CD14-positive monocyte (primary cell): ENCODE measurements at regions not wholly inside any gene's neighbourhood (a gene's known extent, or its start where the extent isn't known, plus 50 kb on each side); places are given as distances from the start of the nearest gene placed in this dataset.

Experiments
- DNase-seq, 3 donors: peaks; one replicate each; pipeline ENCODE4 v3.0.0-alpha.2; 2011 to 2022
- H2AFZ ChIP-seq: 2 replicates; pipeline ENCODE4 v1.6.0; 2012; ENCODE audit warnings: mild to moderate bottlenecking, low read depth, low read length, inconsistent platforms; ENCODE audit not compliant: insufficient read depth, poor library complexity, severe bottlenecking
- H3K27ac ChIP-seq, 2 donors: 1 replicate in 1 of 2; 2 replicates in 1 of 2; pipeline ENCODE4 v1.5.1; 2012 to 2013; ENCODE audit warnings: low read length in 2 of 2, control low read depth in 1 of 2, inconsistent platforms in 1 of 2, low read depth in 1 of 2, mild to moderate bottlenecking in 1 of 2
- H3K27me3 ChIP-seq, 2 donors: one replicate each; pipeline versions ENCODE4 v1.6.0 to v1.6.1; 2011 to 2013; ENCODE audit warnings: low read length in 2 of 2; ENCODE audit not compliant: control insufficient read depth in 2 of 2, insufficient read depth in 2 of 2
- H3K36me3 ChIP-seq, 2 donors: replicated peaks in 1 of 2; 1 replicate in 1 of 2; 2 replicates in 1 of 2; pipeline versions ENCODE4 v1.5.1 to v1.6.1; 2012 to 2013; ENCODE audit warnings: low read length in 2 of 2, control low read depth in 1 of 2, inconsistent platforms in 1 of 2, mild to moderate bottlenecking in 1 of 2; ENCODE audit not compliant: insufficient read depth in 2 of 2, control insufficient read depth in 1 of 2
- H3K4me1 ChIP-seq, 2 donors: 1 replicate in 1 of 2; 2 replicates in 1 of 2; pipeline versions ENCODE4 v1.5.1 to v1.6.1; 2012 to 2013; ENCODE audit warnings: low read length in 2 of 2, control low read depth in 1 of 2, inconsistent platforms in 1 of 2, mild to moderate bottlenecking in 1 of 2, moderate library complexity in 1 of 2; ENCODE audit not compliant: insufficient read depth in 2 of 2, control insufficient read depth in 1 of 2
- H3K4me2 ChIP-seq: replicated peaks from 2 replicates; pipeline ENCODE3; 2012; ENCODE audit warnings: low read length, moderate library complexity, mild to moderate bottlenecking; ENCODE audit not compliant: poor library complexity, severe bottlenecking; ENCODE audit errors: extremely low read depth
- H3K4me3 ChIP-seq, 3 experiments: fragments of 200-600 bp in 1 of 3; sonication (generic) in 1 of 3; replicated peaks in 1 of 3; 1 replicate in 2 of 3; 2 replicates in 1 of 3; pipeline ENCODE4 v1.5.1; 2011 to 2013; ENCODE audit warnings: low read length in 3 of 3, mild to moderate bottlenecking in 3 of 3, control low read depth in 2 of 3, low read depth in 2 of 3, inconsistent platforms in 1 of 3, moderate library complexity in 1 of 3
- H3K79me2 ChIP-seq: 2 replicates; pipeline ENCODE4 v1.6.0; 2012; ENCODE audit warnings: mild to moderate bottlenecking, control low read depth, inconsistent platforms, low read length, moderate library complexity; ENCODE audit not compliant: insufficient read depth
- H3K9ac ChIP-seq: 2 replicates; pipeline ENCODE4 v1.6.0; 2017; ENCODE audit warnings: low read length, mild to moderate bottlenecking; ENCODE audit not compliant: insufficient read depth, poor library complexity, severe bottlenecking
- H3K9me3 ChIP-seq, 2 donors: replicated peaks in 1 of 2; 1 replicate in 1 of 2; 2 replicates in 1 of 2; pipeline versions ENCODE4 v1.5.1 to v1.6.1; 2012 to 2013; ENCODE audit warnings: low read length in 2 of 2, control low read depth in 1 of 2; ENCODE audit not compliant: control insufficient read depth in 1 of 2, insufficient read depth in 1 of 2
- H4K20me1 ChIP-seq: 2 replicates; pipeline ENCODE4 v1.6.0; 2012; ENCODE audit warnings: mild to moderate bottlenecking, low read length, control low read depth, moderate library complexity; ENCODE audit not compliant: insufficient read depth
- H3K27ac Mint-ChIP-seq, 7 donors: one replicate each; pipeline ENCODE4 v1.8.0; 2020; ENCODE audit warnings: mild to moderate bottlenecking in 7 of 7, mixed read lengths in 7 of 7, moderate library complexity in 6 of 7, inconsistent platforms in 2 of 7
- H3K27me3 Mint-ChIP-seq, 3 donors: one replicate each; pipeline ENCODE4 v1.8.0; 2021 to 2022; ENCODE audit warnings: low read depth in 3 of 3, mild to moderate bottlenecking in 3 of 3, mixed read lengths in 3 of 3, moderate library complexity in 3 of 3, inconsistent platforms in 1 of 3
- H3K36me3 Mint-ChIP-seq, 2 donors: one replicate each; pipeline ENCODE4 v1.8.0; 2020; ENCODE audit warnings: mixed read lengths in 2 of 2, inconsistent platforms in 1 of 2, mild to moderate bottlenecking in 1 of 2
- H3K4me1 Mint-ChIP-seq: one replicate; pipeline ENCODE4 v1.8.0; 2020; ENCODE audit warnings: mild to moderate bottlenecking, mixed read lengths
- H3K4me3 Mint-ChIP-seq, 2 donors: one replicate each; pipeline ENCODE4 v1.8.0; 2020; ENCODE audit warnings: mild to moderate bottlenecking in 2 of 2, mixed read lengths in 2 of 2, moderate library complexity in 1 of 2
- H3K9me3 Mint-ChIP-seq, 7 donors: one replicate each; pipeline ENCODE4 v1.8.0; 2020 to 2022; ENCODE audit warnings: mixed read lengths in 7 of 7, mild to moderate bottlenecking in 6 of 7, moderate library complexity in 6 of 7, inconsistent platforms in 2 of 7
- CTCF ChIP-seq: fragments of 200-600 bp; IDR thresholded peaks from one replicate; pipeline ENCODE4 v1.8.0; 2022; ENCODE audit warnings: antibody characterized with exemption, mild to moderate bottlenecking
- WGBS: methylation state at CpG from one replicate; pipeline ENCODE4 v1.1.5; 2013; ENCODE audit warnings: missing lambda C conversion rate; ENCODE audit not compliant: insufficient coverage; 5-methylcytosine and 5-hydroxymethylcytosine counted together
- intact Hi-C, 2 donors: fragments of 100-400 bp; cut with micrococcal nuclease; formaldehyde crosslinking; loops; one replicate each; pipeline versions ENCODE4 v1.15.0 to v1.15.1; 2023

GRCh38 chr15:100715571-100716455, 113.4 kb downstream of the ASB7 start:
- no peak for DNase-seq
- no peak overlapping the region for H3K27ac ChIP-seq
- H3K4me2 ChIP-seq, result no peak overlapping the region
- WGBS, result 87% methylated on average over 16 of the region's 17 CpGs
- H3K9ac ChIP-seq, result no peak overlapping the region
- Mint-ChIP-seq H3K27me3 (peaks cover 9 to 16% (median 12%) of the 10 kb centered on the region in 3 donors), H3K27ac (peak overlapping the region in 3 of 7 donors; percentile 4 to 51 (median 25)), H3K36me3 (no peaks in the 10 kb centered on the region), H3K4me1 (peaks cover 6% of the 10 kb centered on the region), H3K9me3 (peaks cover 0 to 2% (median 0%) of the 10 kb centered on the region in 7 donors), H3K4me3 (no peak overlapping the region)
- no peaks in the 10 kb centered on the region for H3K9me3 ChIP-seq
- H2AFZ ChIP-seq, result no peak overlapping the region
- no peaks in the 10 kb centered on the region for H4K20me1 ChIP-seq
- no peak overlapping the region for H3K4me3 ChIP-seq
- peaks cover 4% of the 10 kb centered on the region in 2 donors for H3K4me1 ChIP-seq
- H3K79me2 ChIP-seq, result no peaks in the 10 kb centered on the region
- no peaks in the 10 kb centered on the region for H3K36me3 ChIP-seq
- no peak for TF ChIP-seq CTCF
- intact Hi-C loops, result no loop called here
- H3K27me3 ChIP-seq, result no peaks in the 10 kb centered on the region

GRCh38 chr15:100716456-100717085, 114.2 kb downstream of the ASB7 start:
- Histone ChIP-seq H2AFZ (no peak overlapping the region), H3K4me3 (no peak overlapping the region), H4K20me1 (no peaks in the 10 kb centered on the region), H3K4me1 (peaks cover 9 to 12% of the 10 kb centered on the region in 2 donors), H3K79me2 (no peaks in the 10 kb centered on the region), H3K9ac (no peak overlapping the region), H3K27me3 (no peaks in the 10 kb centered on the region), H3K27ac (no peak overlapping the region), H3K9me3 (no peaks in the 10 kb centered on the region), H3K36me3 (no peaks in the 10 kb centered on the region), H3K4me2 (no peak overlapping the region)
- peaks cover 12 to 18% (median 13%) of the 10 kb centered on the region in 3 donors for H3K27me3 Mint-ChIP-seq
- intact Hi-C loops, result no loop called here
- H3K4me1 Mint-ChIP-seq, result peaks cover 13% of the 10 kb centered on the region
- H3K27ac Mint-ChIP-seq, result no peak overlapping the region
- H3K9me3 Mint-ChIP-seq, result peaks cover 0 to 2% (median 0%) of the 10 kb centered on the region in 7 donors
- WGBS, result 98% methylated on average over 9 of the region's 10 CpGs
- no peak for TF ChIP-seq CTCF
- H3K4me3 Mint-ChIP-seq, result no peak overlapping the region
- H3K36me3 Mint-ChIP-seq, result no peaks in the 10 kb centered on the region
- no peak for DNase-seq
